Natural killer cell (primary cell): ENCODE measurements at regions not wholly inside any gene's neighbourhood (a gene's known extent, or its start where the extent isn't known, plus 50 kb on each side); places are given as distances from the start of the nearest gene placed in this dataset.

Experiments used
- ATAC-seq, 3 donors: fragments of 150-1000 bp in 2 of 3; fragments of 200-7000 bp in 1 of 3; cut with Tn5 transposase; 1 replicate in 1 of 3; 2 replicates in 2 of 3; pipeline ENCODE4 v1.10.0; 2021; ENCODE audit warnings: mild to moderate bottlenecking in 2 of 3, moderate library complexity in 2 of 3
- DNase-seq, 2 donors: peaks; one replicate each; pipeline versions ENCODE4 v3.0.0 to v3.0.0-alpha.2; 2013 to 2021; ENCODE audit warnings: mixed read lengths in 1 of 2
- H3K27ac ChIP-seq: one replicate; pipeline ENCODE4 v1.5.1; 2013; ENCODE audit warnings: mild to moderate bottlenecking, low read length
- H3K27me3 ChIP-seq: one replicate; pipeline ENCODE4 v1.6.1; 2013; ENCODE audit warnings: low read length; ENCODE audit not compliant: control insufficient read depth, insufficient read depth
- H3K36me3 ChIP-seq: one replicate; pipeline ENCODE4 v1.6.1; 2013; ENCODE audit warnings: low read length; ENCODE audit not compliant: control insufficient read depth, insufficient read depth
- H3K4me1 ChIP-seq: one replicate; pipeline ENCODE4 v1.6.1; 2013; ENCODE audit warnings: low read length; ENCODE audit not compliant: control insufficient read depth, insufficient read depth
- H3K4me3 ChIP-seq: one replicate; pipeline ENCODE4 v1.5.1; 2013; ENCODE audit warnings: low read length
- H3K9me3 ChIP-seq: one replicate; pipeline ENCODE4 v1.6.1; 2013; ENCODE audit warnings: low read length; ENCODE audit not compliant: control insufficient read depth, insufficient read depth
- H3K27ac Mint-ChIP-seq, 2 donors: one replicate each; pipeline ENCODE4 v1.8.0; 2022; ENCODE audit warnings: mild to moderate bottlenecking in 2 of 2, mixed read lengths in 2 of 2, moderate library complexity in 1 of 2
- H3K27me3 Mint-ChIP-seq, 2 donors: one replicate each; pipeline ENCODE4 v1.8.0; 2022; ENCODE audit warnings: low read depth in 2 of 2, mixed read lengths in 2 of 2
- H3K36me3 Mint-ChIP-seq: one replicate; pipeline ENCODE4 v1.8.0; 2022; ENCODE audit warnings: mixed read lengths
- H3K4me1 Mint-ChIP-seq, 2 donors: one replicate each; pipeline ENCODE4 v1.8.0; 2022; ENCODE audit warnings: mixed read lengths in 2 of 2
- H3K4me3 Mint-ChIP-seq: one replicate; pipeline ENCODE4 v1.8.0; 2022; ENCODE audit warnings: mild to moderate bottlenecking, moderate library complexity, mixed read lengths
- H3K9me3 Mint-ChIP-seq, 2 donors: one replicate each; pipeline ENCODE4 v1.8.0; 2022; ENCODE audit warnings: mixed read lengths in 2 of 2
- CTCF ChIP-seq: fragments of 200-600 bp; IDR thresholded peaks from one replicate; pipeline ENCODE4 v1.8.0; 2022; ENCODE audit warnings: antibody characterized with exemption
- WGBS: methylation state at CpG from one replicate; pipeline ENCODE4 v1.1.7; 2013; ENCODE audit warnings: missing lambda C conversion rate; ENCODE audit not compliant: insufficient coverage; 5-methylcytosine and 5-hydroxymethylcytosine counted together
- intact Hi-C: fragments of 100-400 bp; cut with micrococcal nuclease; formaldehyde crosslinking; loops from one replicate; pipeline ENCODE4 v1.14.2; 2022

GRCh38 chr13:109697936-109698335, 88.4 kb downstream of the IRS2 start:
- intact Hi-C loops = no loop called here
- Mint-ChIP-seq H3K9me3 (no peaks in the 10 kb centered on the region), H3K27me3 (peaks cover 39 to 57% of the 10 kb centered on the region in 2 donors), H3K36me3 (no peaks in the 10 kb centered on the region), H3K4me1 (no peaks in the 10 kb centered on the region), H3K27ac (no peak overlapping the region), H3K4me3 (no peak overlapping the region)
- no peak for TF ChIP-seq CTCF
- Histone ChIP-seq H3K4me3 (no peak overlapping the region), H3K4me1 (no peaks in the 10 kb centered on the region), H3K27me3 (peaks cover 5% of the 10 kb centered on the region), H3K9me3 (no peaks in the 10 kb centered on the region), H3K27ac (no peak overlapping the region), H3K36me3 (no peaks in the 10 kb centered on the region)
- WGBS = 88% methylated on average over 10 of the region's 10 CpGs
- ATAC-seq = no peak
- no peak for DNase-seq

GRCh38 chr13:109695402-109696190, 90.8 kb downstream of the IRS2 start:
- intact Hi-C loops = no loop called here
- TF ChIP-seq CTCF = no peak

GRCh38 chr13:109694972-109695371, 91.4 kb downstream of the IRS2 start:
- H3K4me3 Mint-ChIP-seq = no peak overlapping the region
- H3K4me1 Mint-ChIP-seq = no peaks in the 10 kb centered on the region
- 98% methylated on average over 4 of the region's 4 CpGs for WGBS
- Histone ChIP-seq H3K27ac (no peak overlapping the region), H3K4me1 (no peaks in the 10 kb centered on the region), H3K36me3 (no peaks in the 10 kb centered on the region), H3K27me3 (no peaks in the 10 kb centered on the region), H3K4me3 (no peak overlapping the region), H3K9me3 (no peaks in the 10 kb centered on the region)
- H3K27me3 Mint-ChIP-seq = peaks cover 16 to 32% of the 10 kb centered on the region in 2 donors
- no peaks in the 10 kb centered on the region for H3K9me3 Mint-ChIP-seq
- no peak for ATAC-seq
- intact Hi-C loops = no loop called here
- no peak overlapping the region for H3K27ac Mint-ChIP-seq
- no peaks in the 10 kb centered on the region for H3K36me3 Mint-ChIP-seq
- no peak for TF ChIP-seq CTCF
- DNase-seq = no peak

More at GRCh38 chr13:109695402-109696190, 90.8 kb downstream of the IRS2 start:
- H3K36me3 Mint-ChIP-seq = no peaks in the 10 kb centered on the region
- no peaks in the 10 kb centered on the region for H3K27me3 ChIP-seq
- no peaks in the 10 kb centered on the region for H3K36me3 ChIP-seq
- H3K27me3 Mint-ChIP-seq = peaks cover 23 to 37% of the 10 kb centered on the region in 2 donors
- no peaks in the 10 kb centered on the region for H3K4me1 ChIP-seq
- DNase-seq (no peak), ATAC-seq (no peak)
- H3K4me3 Mint-ChIP-seq = no peak overlapping the region
- no peak overlapping the region for H3K27ac ChIP-seq
- 86% methylated on average over 6 of the region's 6 CpGs for WGBS
- H3K9me3 Mint-ChIP-seq = no peaks in the 10 kb centered on the region
- no peak overlapping the region for H3K27ac Mint-ChIP-seq
- H3K4me3 ChIP-seq = no peak overlapping the region
- no peaks in the 10 kb centered on the region for H3K9me3 ChIP-seq
- H3K4me1 Mint-ChIP-seq = no peaks in the 10 kb centered on the region

GRCh38 chr13:109693213-109693612, 93.2 kb downstream of the IRS2 start:
- Histone ChIP-seq H3K36me3 (no peaks in the 10 kb centered on the region), H3K27me3 (no peaks in the 10 kb centered on the region), H3K9me3 (no peaks in the 10 kb centered on the region), H3K4me1 (no peaks in the 10 kb centered on the region), H3K27ac (no peak overlapping the region), H3K4me3 (no peak overlapping the region)
- DNase-seq (no peak), ATAC-seq (no peak)
- TF ChIP-seq CTCF = no peak
- intact Hi-C loops = no loop called here
- WGBS = 82% methylated on average over 4 of the region's 4 CpGs
- Mint-ChIP-seq H3K4me3 (no peak overlapping the region), H3K9me3 (no peaks in the 10 kb centered on the region), H3K27me3 (peaks cover 21 to 48% of the 10 kb centered on the region in 2 donors), H3K36me3 (no peaks in the 10 kb centered on the region), H3K4me1 (no peaks in the 10 kb centered on the region), H3K27ac (no peak overlapping the region)
